NT2/D1 (cell line): ENCODE measurements at regions not wholly inside any gene's neighbourhood (a gene's known extent, or its start where the extent isn't known, plus 50 kb on each side); places are given as distances from the start of the nearest gene placed in this dataset.

Experiments
- SUZ12 ChIP-seq: IDR thresholded peaks from 2 replicates; pipeline ENCODE4 v1.6.1; 2011; ENCODE audit not compliant: insufficient read length, insufficient read depth; ENCODE audit errors: extremely low read depth
- YY1 ChIP-seq: IDR thresholded peaks from 2 replicates; pipeline ENCODE4 v1.6.1; 2011; ENCODE audit not compliant: insufficient read length, insufficient read depth
- ZNF274 ChIP-seq: IDR thresholded peaks from 2 replicates; pipeline ENCODE4 v1.6.1; 2011; ENCODE audit warnings: mild to moderate bottlenecking, low read depth, low read length

DNA sequence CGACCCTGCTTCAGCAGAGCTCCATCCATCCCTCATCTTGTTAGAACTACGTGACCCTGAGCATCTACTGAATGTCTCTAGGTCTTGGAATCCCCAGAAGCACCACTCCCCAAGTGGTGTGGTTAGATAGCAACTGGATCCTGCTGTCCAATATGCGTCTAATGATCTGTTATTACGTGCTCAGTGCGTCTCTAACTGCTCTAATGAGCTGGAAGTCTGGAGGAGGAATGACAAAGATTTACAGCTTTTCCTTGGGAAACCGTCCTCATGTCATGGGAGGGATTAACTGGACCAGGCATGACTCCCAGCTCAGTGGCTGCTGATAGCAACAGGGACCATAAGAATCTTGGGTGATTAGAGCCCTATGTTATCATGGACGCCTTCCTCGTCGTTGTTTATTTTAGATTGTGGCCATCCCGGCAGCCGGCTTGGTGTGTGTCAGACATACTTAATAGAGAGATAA is 150.9 kb downstream of the HS3ST3B1 start:
- TF ChIP-seq YY1, result no peak
- TF ChIP-seq SUZ12, result no peak
- no peak for TF ChIP-seq ZNF274
